KMS-11 (cell line): ENCODE measurements at regions not wholly inside any gene's neighbourhood (a gene's known extent, or its start where the extent isn't known, plus 50 kb on each side); places are given as distances from the start of the nearest gene placed in this dataset.

Source experiments
- H2AFZ ChIP-seq: fragments of 200-600 bp; sonication (generic); 2 replicates; pipeline ENCODE4 v1.6.1; 2016; ENCODE audit warnings: antibody characterized with exemption, mixed run types, low read depth
- H3K27ac ChIP-seq: fragments of 200-600 bp; sonication (generic); 2 replicates; pipeline ENCODE4 v1.6.1; 2016; ENCODE audit warnings: mild to moderate bottlenecking, mixed run types
- H3K27me3 ChIP-seq: fragments of 200-600 bp; sonication (generic); 2 replicates; pipeline ENCODE4 v1.6.1; 2017; ENCODE audit warnings: mild to moderate bottlenecking, low read depth, mixed run types, moderate library complexity; ENCODE audit not compliant: insufficient read depth
- H3K36me3 ChIP-seq: fragments of 200-600 bp; sonication (generic); 2 replicates; pipeline ENCODE4 v1.6.1; 2017; ENCODE audit warnings: mild to moderate bottlenecking, mixed run types; ENCODE audit not compliant: insufficient read depth
- H3K4me1 ChIP-seq: fragments of 200-600 bp; sonication (generic); 2 replicates; pipeline ENCODE4 v1.6.1; 2016; ENCODE audit warnings: mild to moderate bottlenecking, low read depth, mixed run types; ENCODE audit not compliant: poor library complexity, severe bottlenecking
- H3K4me2 ChIP-seq: fragments of 200-600 bp; sonication (generic); 2 replicates; pipeline ENCODE4 v1.7.0; 2016; ENCODE audit warnings: mild to moderate bottlenecking, mixed run types
- H3K4me3 ChIP-seq: fragments of 200-600 bp; sonication (generic); IDR thresholded peaks from 2 replicates; pipeline ENCODE4 v1.6.1; 2017; ENCODE audit warnings: low read depth, low read length, mixed read lengths; ENCODE audit not compliant: insufficient read depth
- H3K79me2 ChIP-seq: fragments of 200-600 bp; sonication (generic); 2 replicates; pipeline ENCODE4 v1.6.1; 2016; ENCODE audit warnings: low read depth, mixed run types; ENCODE audit not compliant: insufficient read depth
- H3K9ac ChIP-seq: fragments of 200-600 bp; sonication (generic); 2 replicates; pipeline ENCODE4 v1.6.1; 2016; ENCODE audit warnings: mild to moderate bottlenecking, mixed run types
- H4K20me1 ChIP-seq: fragments of 200-600 bp; sonication (generic); 2 replicates; pipeline ENCODE4 v1.6.1; 2016; ENCODE audit warnings: mild to moderate bottlenecking, mixed run types; ENCODE audit not compliant: insufficient read depth
- TF ChIP-seq, protein P1 (sequence below): fragments of 200-600 bp; sonication (generic); conservative IDR thresholded peaks from 2 replicates; pipeline ENCODE4 v1.6.1; 2017; ENCODE audit warnings: low read depth, mild to moderate bottlenecking, antibody characterized with exemption, low read length, moderate library complexity, mixed read lengths

- Histone ChIP-seq H3K36me3 (no peaks in the 10 kb centered on the region), H3K27me3 (no peaks in the 10 kb centered on the region), H3K9ac (no peak overlapping the region), H2AFZ (no peak overlapping the region), H3K4me1 (no peaks in the 10 kb centered on the region), H3K4me2 (no peak overlapping the region), H3K27ac (no peak overlapping the region), H4K20me1 (no peaks in the 10 kb centered on the region), H3K79me2 (no peaks in the 10 kb centered on the region), H3K4me3 (no peak overlapping the region)
- TF ChIP-seq, protein P1, sequence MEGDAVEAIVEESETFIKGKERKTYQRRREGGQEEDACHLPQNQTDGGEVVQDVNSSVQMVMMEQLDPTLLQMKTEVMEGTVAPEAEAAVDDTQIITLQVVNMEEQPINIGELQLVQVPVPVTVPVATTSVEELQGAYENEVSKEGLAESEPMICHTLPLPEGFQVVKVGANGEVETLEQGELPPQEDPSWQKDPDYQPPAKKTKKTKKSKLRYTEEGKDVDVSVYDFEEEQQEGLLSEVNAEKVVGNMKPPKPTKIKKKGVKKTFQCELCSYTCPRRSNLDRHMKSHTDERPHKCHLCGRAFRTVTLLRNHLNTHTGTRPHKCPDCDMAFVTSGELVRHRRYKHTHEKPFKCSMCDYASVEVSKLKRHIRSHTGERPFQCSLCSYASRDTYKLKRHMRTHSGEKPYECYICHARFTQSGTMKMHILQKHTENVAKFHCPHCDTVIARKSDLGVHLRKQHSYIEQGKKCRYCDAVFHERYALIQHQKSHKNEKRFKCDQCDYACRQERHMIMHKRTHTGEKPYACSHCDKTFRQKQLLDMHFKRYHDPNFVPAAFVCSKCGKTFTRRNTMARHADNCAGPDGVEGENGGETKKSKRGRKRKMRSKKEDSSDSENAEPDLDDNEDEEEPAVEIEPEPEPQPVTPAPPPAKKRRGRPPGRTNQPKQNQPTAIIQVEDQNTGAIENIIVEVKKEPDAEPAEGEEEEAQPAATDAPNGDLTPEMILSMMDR: no peak
These were observed 189.8 kb upstream of the OPRM1 start for GRCh38 chr6:153849072-153849779.

- Histone ChIP-seq H4K20me1 (no peaks in the 10 kb centered on the region), H3K27ac (no peak overlapping the region), H2AFZ (no peak overlapping the region), H3K79me2 (no peaks in the 10 kb centered on the region), H3K9ac (no peak overlapping the region), H3K4me1 (no peaks in the 10 kb centered on the region), H3K4me2 (no peak overlapping the region), H3K27me3 (no peaks in the 10 kb centered on the region), H3K36me3 (no peaks in the 10 kb centered on the region), H3K4me3 (no peak overlapping the region)
- TF ChIP-seq, protein P1: no peak
These were observed 195.6 kb upstream of the OPRM1 start for GRCh38 chr6:153843420-153843819.

DNA sequence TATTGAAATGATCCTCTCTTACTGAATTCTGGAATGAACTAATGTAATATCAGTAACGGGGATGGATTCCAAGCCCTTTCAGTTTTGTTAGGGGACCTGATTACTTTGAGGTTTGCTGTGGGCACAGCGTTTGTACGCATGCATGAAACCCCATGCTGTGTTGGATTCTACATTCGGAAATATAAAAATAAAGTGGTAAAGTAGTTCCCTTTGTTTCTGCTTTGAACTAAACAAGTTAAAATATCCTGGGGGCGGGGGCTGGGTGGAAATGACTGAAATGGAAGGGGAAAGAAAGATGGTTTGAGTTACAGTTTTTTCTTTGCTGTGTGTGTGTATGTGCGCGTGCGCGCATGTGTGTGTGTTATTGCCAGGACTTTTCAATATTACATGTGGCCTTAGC lies 196.5 kb upstream of the OPRM1 start:
- TF ChIP-seq, protein P1: no peak
- no peaks in the 10 kb centered on the region for H4K20me1 ChIP-seq
- no peak overlapping the region for H3K27ac ChIP-seq

DNA sequence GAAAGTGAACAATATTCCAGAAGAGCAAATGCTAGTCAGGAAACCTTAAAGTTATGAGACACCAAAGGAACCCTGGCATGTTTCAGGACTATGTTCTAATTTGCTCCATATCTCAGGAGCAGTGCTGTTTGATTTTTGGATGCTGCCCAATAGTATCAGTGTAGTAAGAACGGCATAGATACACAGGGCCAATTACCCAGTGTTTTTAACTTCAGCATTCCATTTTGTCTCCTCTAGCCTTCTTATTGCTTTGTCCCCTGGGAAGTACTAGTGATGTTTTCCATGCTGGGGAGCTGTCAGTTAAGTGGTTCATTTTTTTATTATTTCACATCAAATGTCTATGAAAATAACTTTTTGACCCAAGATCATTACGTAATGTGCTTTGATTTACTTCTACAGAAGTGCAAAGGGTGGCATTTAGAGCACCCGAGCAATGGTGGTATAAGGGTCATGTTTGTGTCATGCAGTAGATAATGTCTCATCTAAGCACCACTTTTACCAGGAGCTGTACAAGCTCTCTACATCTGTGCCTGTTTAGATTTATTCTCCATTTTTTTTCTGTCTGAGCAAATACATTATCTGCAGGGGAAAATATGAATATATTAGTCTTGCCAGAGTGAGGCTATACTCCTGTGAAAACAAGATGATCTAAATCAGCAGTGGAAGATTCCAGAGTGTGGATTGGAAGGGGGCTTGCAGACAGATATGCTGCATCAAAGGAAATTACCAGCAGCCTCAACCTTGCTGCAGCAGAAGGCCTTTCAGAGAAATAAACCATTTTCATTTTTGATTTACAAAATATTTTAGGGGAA lies 198.8 kb upstream of the OPRM1 start:
- Histone ChIP-seq H3K4me2 (no peak overlapping the region), H3K27me3 (no peaks in the 10 kb centered on the region), H3K9ac (no peak overlapping the region), H4K20me1 (no peaks in the 10 kb centered on the region), H3K27ac (no peak overlapping the region), H3K79me2 (no peaks in the 10 kb centered on the region), H2AFZ (no peak overlapping the region), H3K4me1 (no peaks in the 10 kb centered on the region), H3K36me3 (no peaks in the 10 kb centered on the region), H3K4me3 (no peak overlapping the region)
- TF ChIP-seq, protein P1: no peak

More for the DNA sequence above, 196.5 kb upstream of the OPRM1 start:
- Histone ChIP-seq H3K9ac (no peak overlapping the region), H3K79me2 (no peaks in the 10 kb centered on the region), H3K4me3 (no peak overlapping the region), H3K4me1 (no peaks in the 10 kb centered on the region), H3K27me3 (no peaks in the 10 kb centered on the region), H3K4me2 (no peak overlapping the region), H2AFZ (no peak overlapping the region), H3K36me3 (no peaks in the 10 kb centered on the region)
